ENCODE measurements at regions not wholly inside any gene's neighbourhood (a gene's known extent, or its start where the extent isn't known, plus 50 kb on each side); places are given as distances from the start of the nearest gene placed in this dataset.

DNA sequence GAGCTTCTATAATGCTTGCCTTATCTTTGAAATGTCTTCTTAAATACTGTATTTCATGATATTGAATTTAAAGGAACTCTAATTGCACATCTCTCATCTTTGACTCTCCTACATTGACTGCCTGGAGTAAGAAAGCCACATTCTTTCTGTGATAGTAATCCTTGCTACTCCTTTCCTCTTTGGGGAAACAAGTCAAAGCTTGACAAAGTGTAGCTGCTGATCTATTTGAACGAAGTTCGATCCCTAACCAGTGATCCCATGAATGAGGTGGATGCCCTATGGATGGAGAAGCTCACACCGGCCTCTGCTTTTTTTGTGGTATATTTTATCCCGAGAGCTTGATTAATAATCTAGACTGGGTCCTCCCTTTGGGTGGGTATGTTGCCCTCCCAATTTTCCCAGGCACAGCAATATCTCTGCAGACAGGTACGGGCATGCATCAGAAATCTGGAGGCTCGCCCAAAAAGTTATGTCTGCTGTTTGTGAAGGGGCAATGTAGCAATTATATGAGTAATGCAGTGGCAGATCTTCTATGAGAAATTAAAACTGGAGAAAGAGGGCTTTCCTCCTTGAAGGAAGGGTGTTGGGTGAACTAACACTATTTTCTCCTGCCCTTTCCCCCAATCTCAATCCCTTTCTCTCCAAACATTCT is 163.0 kb upstream of the FRMD6 start:
- Histone ChIP-seq H3K79me2 (ENCODE audit: low read depth) (no peaks in the 10 kb centered on the region), H2AFZ (no peak overlapping the region), H3K4me3 (no peak overlapping the region), H3K9me3 (ENCODE audit: insufficient read depth, low read depth) (no peaks in the 10 kb centered on the region; the same call in 1 of the 2 replicates), H3K9me2 (ENCODE audit: insufficient read depth) (no peaks in the 10 kb centered on the region), H3F3A (ENCODE audit: insufficient read depth, low read depth) (no peaks in the 10 kb centered on the region), H3K4me1 (replicated peaks; ENCODE audit: insufficient read depth) (no peaks in the 10 kb centered on the region), H3K36me3 (ENCODE audit: low read depth) (no peaks in the 10 kb centered on the region), H3K4me2 (no peak overlapping the region), H3K27ac (no peak overlapping the region), H4K20me1 (ENCODE audit: insufficient read depth) (no peaks in the 10 kb centered on the region), H3K27me3 (ENCODE audit: insufficient read depth, low read depth) (no peaks in the 10 kb centered on the region)
- no TSS peak for BruUV-seq (replicated peaks)
- no peak for DNase-seq
- intact Hi-C loops (cut with micrococcal nuclease; ENCODE audit: unreplicated experiment): no loop called here
- no peak for TF ChIP-seq EZH2 (IDR thresholded peaks at IDR 0.05; ENCODE audit: low read depth)
- TF ChIP-seq, protein P1, sequence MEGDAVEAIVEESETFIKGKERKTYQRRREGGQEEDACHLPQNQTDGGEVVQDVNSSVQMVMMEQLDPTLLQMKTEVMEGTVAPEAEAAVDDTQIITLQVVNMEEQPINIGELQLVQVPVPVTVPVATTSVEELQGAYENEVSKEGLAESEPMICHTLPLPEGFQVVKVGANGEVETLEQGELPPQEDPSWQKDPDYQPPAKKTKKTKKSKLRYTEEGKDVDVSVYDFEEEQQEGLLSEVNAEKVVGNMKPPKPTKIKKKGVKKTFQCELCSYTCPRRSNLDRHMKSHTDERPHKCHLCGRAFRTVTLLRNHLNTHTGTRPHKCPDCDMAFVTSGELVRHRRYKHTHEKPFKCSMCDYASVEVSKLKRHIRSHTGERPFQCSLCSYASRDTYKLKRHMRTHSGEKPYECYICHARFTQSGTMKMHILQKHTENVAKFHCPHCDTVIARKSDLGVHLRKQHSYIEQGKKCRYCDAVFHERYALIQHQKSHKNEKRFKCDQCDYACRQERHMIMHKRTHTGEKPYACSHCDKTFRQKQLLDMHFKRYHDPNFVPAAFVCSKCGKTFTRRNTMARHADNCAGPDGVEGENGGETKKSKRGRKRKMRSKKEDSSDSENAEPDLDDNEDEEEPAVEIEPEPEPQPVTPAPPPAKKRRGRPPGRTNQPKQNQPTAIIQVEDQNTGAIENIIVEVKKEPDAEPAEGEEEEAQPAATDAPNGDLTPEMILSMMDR (conservative IDR thresholded peaks at IDR 0.05): no peak
- CTCF ChIA-PET: no interaction called here
- POLR2A ChIA-PET (ENCODE audit: unreplicated experiment): interaction anchor here (0.6 kb wide), 1 partner anchor 128 kb away, joined by 3 read pairs; no protein-coding TSS in a partner anchor

DNA sequence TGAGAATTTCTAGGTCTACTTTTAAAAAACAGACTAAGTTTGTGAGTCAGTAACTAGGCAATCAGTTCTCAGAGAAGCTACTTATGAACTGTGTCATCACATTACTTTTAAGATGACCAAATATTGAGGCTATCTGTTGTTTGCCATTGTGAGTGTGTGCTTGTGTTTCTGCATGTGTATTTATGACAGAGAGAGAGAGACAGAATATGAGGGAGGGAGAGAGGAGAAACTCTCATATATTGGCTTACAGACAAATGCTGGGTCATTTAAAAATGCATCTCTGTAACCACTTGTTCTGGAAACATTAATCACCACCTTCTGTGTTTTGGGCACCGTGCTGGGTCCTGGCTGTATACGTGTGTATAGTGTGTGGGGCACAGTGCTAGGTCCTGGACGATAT is 161.5 kb upstream of the FRMD6 start:
- BruUV-seq (replicated peaks): no TSS peak
- Histone ChIP-seq H3K4me2 (no peak overlapping the region), H3F3A (ENCODE audit: insufficient read depth, low read depth) (no peaks in the 10 kb centered on the region), H2AFZ (no peak overlapping the region), H3K9me2 (ENCODE audit: insufficient read depth) (no peaks in the 10 kb centered on the region), H3K9me3 (ENCODE audit: insufficient read depth, low read depth) (no peaks in the 10 kb centered on the region; the same call in 1 of the 2 replicates), H3K27me3 (ENCODE audit: insufficient read depth, low read depth) (no peaks in the 10 kb centered on the region), H3K36me3 (ENCODE audit: low read depth) (no peaks in the 10 kb centered on the region), H3K27ac (no peak overlapping the region), H4K20me1 (ENCODE audit: insufficient read depth) (no peaks in the 10 kb centered on the region), H3K79me2 (ENCODE audit: low read depth) (no peaks in the 10 kb centered on the region), H3K4me1 (replicated peaks; ENCODE audit: insufficient read depth) (no peaks in the 10 kb centered on the region), H3K4me3 (no peak overlapping the region)
- ChIA-PET CTCF (no interaction called here), POLR2A (ENCODE audit: unreplicated experiment) (no interaction called here)
- TF ChIP-seq, protein P1 (conservative IDR thresholded peaks at IDR 0.05): no peak
- no peak for TF ChIP-seq EZH2 (IDR thresholded peaks at IDR 0.05; ENCODE audit: low read depth)
- intact Hi-C loops (cut with micrococcal nuclease; ENCODE audit: unreplicated experiment): no loop called here
- DNase-seq: no peak

DNA sequence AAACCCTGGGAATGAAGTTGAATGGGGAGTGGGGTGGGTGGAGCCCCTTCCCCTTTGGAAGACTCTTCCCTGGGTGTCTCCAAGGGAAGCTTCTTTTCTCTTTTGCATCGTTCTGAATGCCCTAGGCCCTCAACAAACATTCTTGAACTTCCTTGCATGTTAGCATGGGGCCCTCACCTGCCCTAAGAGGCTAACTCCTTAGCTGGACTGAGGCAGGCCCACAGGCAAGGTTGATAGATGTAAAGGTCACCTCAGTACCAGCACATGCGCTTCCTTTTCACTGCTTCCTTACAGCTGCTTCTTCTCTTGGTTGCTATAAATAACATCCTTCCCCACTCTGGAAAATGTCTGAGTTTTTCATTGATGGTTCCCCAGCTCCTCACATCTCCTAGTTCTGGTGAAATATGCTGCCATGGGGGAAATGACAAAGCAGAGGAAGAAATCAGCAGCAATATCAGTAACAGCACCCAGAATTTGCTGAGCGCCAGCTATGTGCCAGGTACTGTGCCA is 160.6 kb upstream of the FRMD6 start:
- no peaks in the 10 kb centered on the region for H3K9me2 ChIP-seq (ENCODE audit: insufficient read depth)
- H3K27me3 ChIP-seq (ENCODE audit: insufficient read depth, low read depth): no peaks in the 10 kb centered on the region
- intact Hi-C loops (cut with micrococcal nuclease; ENCODE audit: unreplicated experiment): no loop called here
- H4K20me1 ChIP-seq (ENCODE audit: insufficient read depth): no peaks in the 10 kb centered on the region
- no peaks in the 10 kb centered on the region for H3K36me3 ChIP-seq (ENCODE audit: low read depth)
- ChIA-PET POLR2A (ENCODE audit: unreplicated experiment) (no interaction called here), CTCF (no interaction called here)
- H3K4me3 ChIP-seq: no peak overlapping the region
- H3F3A ChIP-seq (ENCODE audit: insufficient read depth, low read depth): no peaks in the 10 kb centered on the region
- no peak for TF ChIP-seq EZH2 (IDR thresholded peaks at IDR 0.05; ENCODE audit: low read depth)
- TF ChIP-seq, protein P1 (conservative IDR thresholded peaks at IDR 0.05): no peak
- no peak overlapping the region for H3K27ac ChIP-seq
- no peaks in the 10 kb centered on the region for H3K4me1 ChIP-seq (replicated peaks; ENCODE audit: insufficient read depth)
- no peaks in the 10 kb centered on the region for H3K79me2 ChIP-seq (ENCODE audit: low read depth)
- DNase-seq: no peak
- no peak overlapping the region for H3K4me2 ChIP-seq
- H2AFZ ChIP-seq: no peak overlapping the region
- no TSS peak for BruUV-seq (replicated peaks)
- no peaks in the 10 kb centered on the region; the same call in 1 of the 2 replicates for H3K9me3 ChIP-seq (ENCODE audit: insufficient read depth, low read depth)

Data from PC-9 (cell line).